Endothelial cell of hepatic sinusoid (primary cell): ENCODE measurements at regions not wholly inside any gene's neighbourhood (a gene's known extent, or its start where the extent isn't known, plus 50 kb on each side); places are given as distances from the start of the nearest gene placed in this dataset.

Experiments
- in situ Hi-C: cut with HindIII; loops from 2 replicates; pipeline ENCODE4 v1.10.0; 2017; ENCODE audit warnings: low sequenced_read_pairs

DNA sequence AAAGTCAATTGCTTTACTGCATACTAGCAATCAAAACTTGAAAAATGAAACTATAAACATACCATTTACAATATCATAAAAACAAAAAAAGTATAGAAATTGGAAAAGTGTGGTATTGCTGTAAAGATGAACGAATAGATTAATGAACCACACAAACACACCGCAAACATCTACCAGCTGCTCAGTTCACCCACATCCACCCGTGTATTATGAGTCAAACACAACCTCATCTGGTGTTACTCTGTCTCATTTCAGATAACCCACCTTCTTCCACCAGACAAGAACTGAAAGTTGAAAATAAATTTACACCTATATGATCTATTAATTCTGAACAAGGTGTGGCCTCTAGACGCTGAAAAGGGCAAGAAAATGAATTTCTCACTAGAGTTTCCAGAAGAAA lies 53.3 kb downstream of the BLID start:
- in situ Hi-C loops: no loop called here

DNA sequence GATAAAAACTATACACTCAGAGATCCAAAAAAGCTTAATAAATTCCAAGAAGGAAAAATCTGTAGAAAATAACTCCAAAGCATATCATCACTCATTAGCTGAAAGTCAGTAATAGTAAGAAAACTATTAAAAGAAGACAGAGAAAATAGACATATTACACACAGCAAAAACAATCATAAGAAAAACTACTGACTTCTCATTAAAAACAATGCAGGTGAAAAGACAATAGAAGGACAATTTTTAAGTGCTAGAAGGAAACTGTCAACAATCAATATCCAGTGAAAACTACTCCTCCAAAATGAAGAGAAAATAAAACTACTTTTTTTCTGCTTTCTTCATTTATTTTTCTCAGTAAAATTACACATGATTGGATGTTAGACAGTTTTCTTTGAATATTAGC lies 56.5 kb downstream of the BLID start:
- in situ Hi-C loops: no loop called here

DNA sequence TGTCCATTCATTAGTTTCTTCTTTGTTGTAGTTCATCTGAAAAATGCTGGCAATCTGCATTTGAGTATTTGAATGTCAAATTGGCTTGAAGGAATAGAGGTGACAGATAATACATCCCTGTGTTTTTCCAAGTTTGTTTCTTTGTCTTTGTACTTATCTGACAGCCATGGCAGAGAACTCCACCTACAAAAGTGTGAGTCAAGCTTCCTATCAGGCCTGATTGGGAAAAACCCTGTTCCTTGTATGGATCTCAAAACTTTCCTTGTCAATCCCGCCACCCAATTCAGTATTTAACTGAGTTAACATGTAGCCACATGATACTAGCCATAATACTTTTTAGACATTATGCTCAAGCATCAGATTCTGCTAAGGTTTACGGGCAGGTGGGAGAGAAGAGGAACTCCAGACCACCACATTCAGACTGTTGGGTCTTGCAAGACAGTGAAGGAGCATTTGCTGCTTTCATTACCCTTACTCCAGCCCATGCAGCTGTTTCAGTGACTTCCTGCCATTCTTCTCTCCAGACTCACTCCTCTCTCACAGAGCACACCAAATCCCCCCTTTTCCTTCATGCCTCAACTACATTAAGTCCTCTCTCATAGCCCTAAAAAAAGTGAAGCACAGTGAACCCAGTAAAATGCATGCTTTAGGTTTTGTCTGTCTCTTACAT lies 65.9 kb downstream of the BLID start:
- in situ Hi-C loops: no loop called here

DNA sequence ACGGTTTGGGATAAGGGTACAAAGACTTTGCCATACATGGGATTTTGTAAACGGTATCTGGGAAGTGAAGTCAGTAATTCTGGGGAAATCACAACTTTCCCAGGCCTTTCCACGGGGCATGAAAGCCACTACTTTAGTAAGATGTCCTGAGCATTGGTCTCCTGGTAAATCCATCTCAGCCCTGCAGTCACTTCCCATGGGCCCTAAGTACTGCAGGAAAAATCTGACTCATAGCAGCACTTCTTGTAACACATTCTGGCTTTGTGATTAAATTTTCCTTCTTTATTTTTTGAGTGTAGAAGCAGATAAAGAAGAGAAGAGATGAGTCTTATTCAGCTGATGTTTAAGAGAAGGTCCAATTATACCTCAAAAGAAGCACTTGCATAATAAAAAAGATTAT lies 67.6 kb downstream of the BLID start:
- in situ Hi-C loops: no loop called here

DNA sequence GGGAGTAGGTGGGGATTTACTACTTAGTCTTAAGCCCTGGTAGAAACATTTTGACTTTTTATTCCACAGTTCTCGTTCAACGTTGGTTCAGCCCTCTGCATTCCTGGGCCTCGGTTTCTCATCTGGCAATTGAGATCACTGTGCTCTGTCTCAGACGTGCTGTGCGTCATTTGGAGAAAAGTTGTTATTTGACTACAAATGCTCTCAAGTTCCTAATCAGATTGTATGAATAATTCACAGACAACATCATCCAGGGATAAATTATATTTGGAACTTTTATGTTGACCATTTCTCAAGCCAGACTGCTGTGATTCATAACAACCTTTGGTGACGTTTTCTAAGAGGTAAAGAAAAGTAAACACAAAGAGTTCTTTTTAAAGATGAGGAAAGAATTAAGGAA lies 69.2 kb downstream of the BLID start:
- in situ Hi-C loops: no loop called here

DNA sequence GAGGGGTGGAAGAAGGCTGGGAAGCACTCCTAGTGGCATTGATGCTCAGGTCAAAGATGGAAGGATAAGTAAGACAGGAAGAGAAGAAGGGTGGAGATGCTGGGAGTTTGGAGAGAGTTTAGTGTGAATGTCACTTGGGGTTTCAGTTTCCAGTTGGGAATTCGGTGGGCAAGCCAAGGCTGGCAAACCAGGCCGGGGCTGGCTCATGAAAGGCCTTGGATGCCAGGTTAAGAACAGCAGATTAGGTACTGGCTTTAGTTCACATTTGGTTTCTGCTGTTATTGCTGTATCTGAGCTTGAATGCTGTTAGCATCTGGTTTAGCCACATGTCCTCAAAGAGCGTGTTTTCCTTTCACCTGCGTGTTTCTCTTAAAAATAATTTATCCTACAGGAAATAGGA lies 69.6 kb downstream of the BLID start:
- in situ Hi-C loops: no loop called here

DNA sequence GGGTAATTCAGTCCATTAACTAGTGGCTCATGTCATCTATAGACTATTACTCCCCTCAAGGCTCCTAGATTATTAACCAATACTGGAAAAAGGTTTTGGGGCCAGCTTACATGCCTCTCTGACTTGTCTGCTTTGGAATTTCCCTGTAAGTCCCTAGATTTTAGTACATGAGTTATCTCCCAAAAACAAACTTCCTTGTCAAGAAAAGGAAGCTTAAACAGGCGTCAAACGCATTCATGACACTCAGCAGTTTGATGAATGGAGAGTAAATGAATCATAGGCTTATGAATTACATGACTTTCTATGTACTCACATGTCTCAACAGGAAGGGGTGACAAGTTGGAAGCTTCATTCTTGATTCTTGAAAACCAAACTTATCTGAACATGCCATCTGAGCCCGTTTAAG lies 70.8 kb downstream of the BLID start:
- in situ Hi-C loops: no loop called here

DNA sequence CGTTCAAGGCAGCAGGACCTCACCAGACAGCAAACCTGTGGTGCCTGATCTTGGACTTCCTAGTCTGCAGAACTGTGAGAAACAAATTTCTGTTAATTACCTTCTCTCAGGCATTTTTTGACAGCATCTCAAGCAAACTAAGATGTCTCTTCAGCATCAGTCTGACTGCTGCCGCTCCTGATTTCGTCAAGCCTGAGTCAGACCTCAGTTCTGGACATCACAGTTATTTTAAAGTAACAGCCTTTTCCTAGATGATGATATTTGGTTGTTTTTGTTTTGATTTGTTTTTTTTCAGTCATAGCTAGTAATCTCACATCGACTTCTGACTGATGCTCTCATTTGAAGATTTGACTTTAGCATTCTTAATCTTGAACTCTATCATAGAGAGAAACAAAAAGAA lies 71.9 kb downstream of the BLID start:
- in situ Hi-C loops: no loop called here

DNA sequence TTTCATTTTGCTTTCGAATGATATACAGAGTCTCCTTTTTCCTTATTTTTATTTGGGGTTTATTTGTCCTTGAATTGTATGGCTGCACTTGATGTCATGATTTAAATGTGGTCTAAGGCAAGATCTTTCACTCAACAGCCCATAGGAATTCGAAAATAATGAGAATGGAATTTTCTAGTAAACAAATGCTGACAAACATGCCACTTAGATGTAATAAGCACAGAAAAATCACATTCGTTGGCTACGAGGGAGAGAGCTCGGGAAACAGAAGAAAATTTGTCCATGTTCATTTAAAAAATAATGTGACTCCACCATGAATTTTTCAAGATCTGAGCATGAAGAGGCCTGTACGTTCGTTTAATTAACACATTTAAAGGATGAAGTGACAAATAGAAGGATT lies 73.0 kb downstream of the BLID start:
- in situ Hi-C loops: no loop called here

DNA sequence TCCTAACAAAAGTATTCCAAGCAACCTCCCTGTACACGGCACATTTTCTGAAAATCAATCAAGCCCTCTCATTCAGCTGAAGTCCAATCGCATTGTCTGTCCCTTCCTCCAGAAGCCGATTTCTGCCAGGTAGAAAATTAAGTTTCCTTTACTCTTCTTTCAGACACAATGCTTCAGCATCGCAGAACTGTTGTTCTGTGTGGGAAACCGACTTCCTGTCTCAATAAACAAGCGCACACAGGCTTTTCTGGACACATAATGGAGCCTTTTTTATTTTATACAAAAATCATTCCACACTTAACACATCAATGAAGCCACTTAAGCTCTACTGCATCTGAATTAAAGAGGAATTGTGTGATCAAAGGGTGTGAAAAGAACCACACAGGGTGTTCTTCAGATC lies 75.6 kb downstream of the BLID start:
- in situ Hi-C loops: no loop called here

DNA sequence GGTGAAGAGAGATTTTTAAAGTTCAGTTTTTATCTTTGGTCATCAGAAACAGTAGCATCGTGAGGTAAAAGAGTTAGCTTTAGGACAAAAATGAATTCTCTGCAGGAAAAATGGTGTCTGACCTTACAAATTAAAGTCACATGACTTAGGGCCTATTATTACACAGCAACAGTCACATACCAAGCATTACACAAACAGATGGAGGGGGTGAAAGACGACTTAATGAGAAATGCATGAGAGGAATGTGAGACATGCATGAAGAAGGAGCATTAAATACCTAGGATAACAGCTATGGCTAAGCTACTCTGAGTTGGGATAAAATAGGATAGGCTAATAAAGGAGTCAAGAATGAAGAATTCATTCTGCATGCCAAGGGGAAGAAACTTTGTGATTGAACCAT lies 77.5 kb downstream of the BLID start:
- in situ Hi-C loops: no loop called here

DNA sequence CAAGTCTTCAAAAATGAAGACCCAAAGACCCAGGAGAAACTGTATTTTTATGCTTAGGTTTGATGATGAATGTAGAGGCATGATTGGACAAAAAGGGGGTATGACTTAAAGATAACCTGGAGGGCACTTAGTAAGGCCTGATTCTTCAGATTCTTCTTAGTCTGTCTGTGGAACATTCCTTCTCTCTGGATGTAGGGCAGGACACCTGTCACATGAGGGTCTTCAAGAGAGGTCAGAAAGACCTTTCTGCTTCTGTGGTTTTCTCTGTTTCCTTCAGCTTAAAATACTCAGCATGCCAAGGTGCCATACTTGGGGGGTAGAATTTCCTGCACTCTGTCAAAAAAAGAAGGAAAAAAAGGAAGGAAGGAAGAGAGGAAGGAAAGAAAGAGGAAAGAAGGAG lies 78.1 kb downstream of the BLID start:
- in situ Hi-C loops: no loop called here

DNA sequence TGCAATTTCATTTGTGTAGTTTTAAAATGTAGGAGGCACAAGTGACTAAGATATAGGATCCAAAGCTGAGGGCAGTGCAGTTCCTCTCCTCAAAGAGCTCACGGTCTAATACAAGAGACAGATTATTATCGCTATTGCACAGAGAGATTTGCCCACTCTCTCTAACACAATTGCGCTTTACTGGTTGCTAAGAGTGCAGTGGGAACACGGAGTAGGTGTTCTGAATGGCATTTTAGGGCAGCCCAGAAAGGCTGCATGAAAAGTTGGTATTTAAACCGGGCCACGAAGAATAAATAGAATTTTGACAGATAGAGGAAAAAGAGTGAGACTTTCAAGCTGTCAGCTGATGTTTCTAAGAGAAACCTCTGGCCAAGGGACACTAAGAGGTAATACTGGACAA lies 79.5 kb downstream of the BLID start:
- in situ Hi-C loops: no loop called here

DNA sequence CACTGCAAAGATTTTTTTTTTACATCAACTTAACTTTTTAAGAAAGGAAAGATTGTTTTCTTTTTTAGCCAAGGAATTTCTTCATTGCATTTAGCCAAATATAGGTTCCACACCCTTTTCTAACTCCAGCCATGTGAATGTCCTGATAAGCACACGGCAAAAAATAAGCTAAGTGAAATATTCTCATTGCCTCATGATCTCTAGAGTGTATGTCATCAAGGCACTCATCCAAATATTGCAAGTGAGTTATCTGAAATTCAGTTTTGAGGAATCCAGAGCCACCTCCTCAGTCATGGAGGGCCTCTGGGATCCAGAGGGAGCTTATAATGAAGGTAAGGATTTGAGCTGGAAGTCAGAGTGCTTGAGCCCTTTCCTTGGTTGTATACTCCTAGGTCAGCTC lies 80.0 kb downstream of the BLID start:
- in situ Hi-C loops: no loop called here

DNA sequence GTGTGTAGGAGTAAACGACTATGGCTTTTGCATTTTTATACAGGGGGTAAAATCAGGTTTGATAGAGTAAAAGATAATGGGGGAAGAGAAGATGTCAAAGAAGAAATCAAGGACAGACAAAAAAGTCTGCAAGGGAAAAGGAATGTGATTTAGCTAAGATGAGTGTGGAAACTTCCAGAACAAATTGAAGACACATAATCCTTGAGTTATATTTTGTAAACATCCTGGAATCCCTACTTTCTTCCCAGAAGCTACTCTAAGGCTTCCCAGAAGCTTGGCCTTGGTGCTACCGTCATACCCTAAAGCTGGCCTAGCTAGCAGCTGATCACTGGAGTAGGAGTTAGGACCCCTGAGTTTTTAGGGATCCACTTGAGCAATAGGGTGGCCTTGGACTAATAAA lies 82.4 kb downstream of the BLID start:
- in situ Hi-C loops: no loop called here

DNA sequence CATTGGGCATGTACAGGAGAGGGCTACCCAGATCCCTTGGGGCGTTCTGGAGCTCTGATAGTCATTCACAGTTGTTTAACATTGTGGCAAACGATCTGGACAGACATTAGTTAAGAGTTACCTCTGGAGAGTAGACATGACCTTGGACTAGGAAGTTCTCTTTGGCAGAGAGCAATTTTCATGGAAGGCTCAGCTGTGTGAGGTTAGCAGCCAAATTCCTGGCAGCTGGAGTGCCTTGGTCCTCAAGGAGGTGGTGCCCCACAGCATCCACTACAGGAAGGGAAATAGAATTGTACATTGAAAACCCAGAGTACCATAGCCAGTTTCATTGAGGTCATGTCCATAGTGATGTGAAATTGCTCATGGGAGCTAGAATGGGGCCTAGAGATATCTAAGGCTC lies 82.8 kb downstream of the BLID start:
- in situ Hi-C loops: no loop called here

DNA sequence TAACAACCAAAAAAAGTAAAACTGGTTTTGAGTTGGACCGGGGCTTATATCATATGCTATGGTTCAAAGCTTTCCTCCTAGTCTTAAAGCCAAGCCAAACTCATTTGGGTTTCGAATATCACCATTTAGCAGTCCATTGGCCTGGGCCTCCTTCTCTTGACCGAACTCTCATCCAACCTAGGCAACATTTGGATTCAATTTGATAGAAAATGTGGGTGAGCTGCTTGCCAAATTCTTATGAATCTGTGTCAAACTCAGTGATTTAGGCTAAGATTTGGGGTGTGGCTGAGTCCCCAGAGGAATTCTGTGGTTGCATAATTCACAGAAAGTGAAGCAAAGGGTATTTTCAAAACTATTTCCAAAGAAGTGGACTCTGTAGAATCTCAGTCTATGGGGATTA lies 83.7 kb downstream of the BLID start:
- in situ Hi-C loops: no loop called here

DNA sequence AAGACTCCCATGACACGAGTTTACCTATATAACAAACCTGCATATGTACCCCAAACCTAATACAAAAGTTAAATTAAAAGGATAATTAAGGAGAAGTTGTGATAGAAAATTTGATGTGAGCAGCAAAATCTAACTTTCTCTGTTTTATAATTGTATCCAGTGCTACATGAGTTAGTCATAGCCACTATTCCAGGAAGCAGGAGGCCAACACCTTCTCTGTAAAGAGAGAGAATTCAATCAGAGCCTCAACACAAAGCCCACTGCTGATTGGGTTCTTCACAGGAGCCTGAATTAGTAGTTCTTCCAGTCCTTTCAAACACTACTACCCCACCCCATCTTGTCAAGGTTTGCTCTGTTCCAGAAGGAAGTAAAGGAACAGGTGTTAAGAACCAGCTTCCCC lies 84.2 kb downstream of the BLID start:
- in situ Hi-C loops: no loop called here

DNA sequence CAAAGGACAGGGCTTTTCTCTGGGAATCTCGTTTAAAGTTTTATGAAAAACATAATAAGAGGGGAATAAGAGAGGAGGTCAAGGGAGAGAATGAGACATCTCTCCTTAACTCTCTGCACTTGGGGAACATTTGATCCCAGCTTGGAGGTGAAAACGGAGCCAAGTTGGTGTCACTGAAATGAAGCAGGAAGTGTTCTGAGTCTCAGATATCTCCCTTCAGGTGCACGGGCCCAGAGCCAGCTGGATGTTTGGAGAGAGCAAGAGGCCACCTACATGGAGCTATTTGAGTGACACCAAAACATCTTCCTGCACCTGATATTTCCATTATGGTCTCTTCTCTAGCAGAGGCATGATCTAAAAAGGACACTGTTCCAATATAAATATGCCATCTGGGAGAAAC lies 85.7 kb downstream of the BLID start:
- in situ Hi-C loops: no loop called here

DNA sequence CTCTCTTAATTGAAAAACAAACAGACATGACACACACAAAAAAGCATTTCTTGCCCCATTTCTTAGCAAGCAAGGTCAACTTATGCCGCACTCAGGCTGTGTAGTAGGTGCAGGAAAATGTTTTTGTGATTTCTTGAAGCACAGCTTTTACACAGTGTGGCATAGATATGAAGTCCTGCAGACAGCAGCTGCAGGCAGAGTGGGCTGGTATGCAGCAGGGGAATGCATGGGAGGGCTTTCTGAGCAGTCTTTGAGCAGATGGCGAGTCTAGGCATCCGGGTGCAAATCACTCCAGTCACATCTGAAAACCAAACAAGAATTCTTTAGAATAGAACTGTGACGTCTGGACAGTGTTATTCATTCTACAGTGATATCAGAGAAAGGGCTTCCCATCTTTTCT lies 87.5 kb downstream of the BLID start:
- in situ Hi-C loops: no loop called here

DNA sequence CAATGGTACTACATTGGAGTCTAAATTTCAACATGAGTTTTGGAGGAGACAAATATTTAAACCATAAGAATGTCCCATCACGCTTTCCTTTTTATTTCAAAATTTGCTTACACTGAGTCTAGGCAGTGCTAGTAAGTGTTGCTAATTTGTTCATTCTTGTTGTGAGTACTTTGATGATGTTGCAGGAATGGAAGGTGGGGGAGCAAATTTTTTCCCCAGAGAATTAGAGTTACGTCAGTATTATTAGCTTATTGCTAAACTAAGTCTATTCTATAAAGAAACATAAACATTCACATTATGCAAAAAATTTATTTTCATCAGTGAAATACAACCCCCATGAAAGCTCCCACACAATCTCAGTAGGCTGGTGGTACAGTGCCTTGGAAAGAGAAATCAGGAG lies 88.0 kb downstream of the BLID start:
- in situ Hi-C loops: no loop called here

DNA sequence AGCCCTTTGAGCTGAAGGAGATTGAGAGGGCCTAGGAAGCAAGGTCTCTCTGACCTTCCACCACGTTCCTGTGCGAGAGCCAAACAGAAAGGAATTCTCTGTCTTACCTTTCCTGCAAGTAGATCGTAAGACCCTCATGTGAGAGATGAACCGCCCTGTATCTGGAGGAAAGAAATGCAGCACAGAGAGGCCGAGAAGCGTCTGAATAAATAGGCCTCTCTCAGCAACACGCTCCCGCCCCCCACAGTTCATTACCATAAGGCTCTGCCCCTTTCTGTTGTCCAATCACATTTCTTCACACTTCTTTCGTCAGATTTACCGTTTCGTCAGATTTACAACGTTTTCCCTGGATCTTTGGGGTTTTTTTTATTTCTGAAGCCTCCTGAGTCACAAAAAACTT lies 90.3 kb downstream of the BLID start:
- in situ Hi-C loops: no loop called here

DNA sequence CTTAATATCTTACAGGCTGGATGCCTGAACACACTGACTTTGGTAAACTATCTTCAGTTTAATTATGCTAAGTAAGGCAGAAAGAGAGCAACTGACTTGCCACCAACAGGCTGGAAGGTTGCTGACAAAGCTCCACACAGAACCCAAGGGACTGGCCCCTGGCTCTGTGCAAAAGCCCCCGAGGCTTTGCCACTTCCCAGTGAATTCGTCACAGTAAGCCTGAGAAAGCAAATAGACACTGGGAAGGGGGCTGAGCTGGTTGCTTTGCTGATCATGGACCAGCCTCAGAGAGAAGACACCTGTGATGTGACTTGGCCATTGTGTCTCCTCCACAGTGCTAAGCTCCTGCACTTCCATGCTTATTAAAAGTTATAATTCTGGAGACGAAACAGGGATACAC lies 91.7 kb downstream of the BLID start:
- in situ Hi-C loops: no loop called here
